DMS 273 (cell line): ENCODE measurements at regions not wholly inside any gene's neighbourhood (a gene's known extent, or its start where the extent isn't known, plus 50 kb on each side); places are given as distances from the start of the nearest gene placed in this dataset.
"Not testable (repeated sequence)": the region's sequence is repeated elsewhere in the genome, so short reads cannot be mapped to it uniquely, and the experiment has no call there.

Experiments
- DNase-seq: peaks from one replicate; lab custom pipeline; 2025; ENCODE audit not compliant: unreplicated experiment; lab: John Stamatoyannopoulos, UW

DNA sequence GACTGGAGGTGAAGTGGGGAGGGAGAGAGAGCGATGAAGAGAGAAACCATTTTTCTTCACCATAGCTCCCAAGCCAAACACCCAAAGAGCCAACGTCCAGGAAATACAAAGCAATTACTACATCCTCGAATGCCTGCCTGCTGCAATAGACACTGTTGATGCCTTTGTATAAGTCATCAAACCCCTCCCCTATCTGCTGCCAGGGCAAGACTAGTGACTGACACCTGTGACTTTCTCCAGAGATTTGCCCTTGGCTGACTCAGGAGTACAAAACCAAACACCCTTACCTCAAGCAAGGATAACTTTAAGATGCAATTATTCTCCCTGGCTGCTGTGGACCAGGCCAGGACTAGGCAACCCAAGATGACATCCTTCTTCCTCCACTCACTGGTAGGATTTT, 81.8 kb upstream of the RASA1 start:
- no peak for DNase-seq

DNA sequence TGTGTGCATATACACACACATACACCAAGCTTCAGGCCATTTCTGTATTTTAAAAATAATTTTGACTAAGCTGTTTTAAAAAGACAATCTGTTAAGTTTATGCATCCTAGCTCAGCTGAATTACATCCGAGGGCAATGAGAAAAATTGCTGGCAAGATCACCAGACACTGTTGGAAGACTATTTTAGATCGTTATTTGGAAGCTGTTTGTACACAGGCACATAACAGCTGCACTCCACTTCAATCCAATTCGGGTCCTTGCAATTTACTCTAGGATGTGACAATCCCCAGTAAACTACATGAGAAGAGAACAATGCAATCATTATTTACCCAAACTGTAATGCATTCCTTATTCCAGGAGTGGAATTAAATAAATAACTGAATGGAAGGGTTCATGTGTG, 79.3 kb upstream of the RASA1 start:
- DNase-seq, result no peak

DNA sequence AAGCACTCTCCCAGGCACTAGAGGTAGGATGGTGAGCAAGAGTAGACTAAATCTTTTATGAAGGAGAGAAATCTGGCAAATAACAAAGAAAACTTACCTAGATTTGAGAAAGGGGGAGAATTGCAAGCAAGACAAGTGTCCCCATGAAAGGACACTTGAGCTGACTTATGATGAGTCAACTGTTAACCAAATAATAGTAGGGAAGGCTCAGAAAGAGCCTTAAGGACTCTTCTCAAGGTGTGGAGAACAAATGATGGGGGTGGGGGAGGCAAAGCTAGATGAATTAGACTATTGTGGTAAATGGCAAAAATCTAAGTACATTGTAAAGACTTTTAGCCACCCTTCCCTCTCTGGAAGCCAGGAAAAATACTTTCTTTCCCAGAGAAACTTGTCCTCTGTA, 77.6 kb upstream of the RASA1 start:
- DNase-seq, result no peak

DNA sequence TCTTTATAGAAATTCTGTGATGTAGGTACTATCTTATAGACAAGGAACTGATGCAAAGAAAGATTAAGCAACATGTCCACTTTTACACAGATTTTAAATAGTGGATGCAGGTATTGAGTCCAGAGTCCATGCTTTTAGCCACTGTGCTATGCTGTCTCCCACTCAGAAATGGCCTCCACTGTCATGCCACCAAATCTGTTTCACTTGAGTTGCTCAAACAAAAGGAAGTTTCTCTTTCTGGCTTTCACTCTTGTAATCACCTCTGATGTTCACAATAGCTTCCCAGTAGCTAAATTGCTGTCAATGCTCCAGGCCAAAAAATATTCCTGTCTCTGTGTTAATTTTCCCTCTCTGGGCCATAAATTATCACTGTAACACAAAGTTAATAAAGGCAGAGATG, 77.0 kb upstream of the RASA1 start:
- no peak for DNase-seq

DNA sequence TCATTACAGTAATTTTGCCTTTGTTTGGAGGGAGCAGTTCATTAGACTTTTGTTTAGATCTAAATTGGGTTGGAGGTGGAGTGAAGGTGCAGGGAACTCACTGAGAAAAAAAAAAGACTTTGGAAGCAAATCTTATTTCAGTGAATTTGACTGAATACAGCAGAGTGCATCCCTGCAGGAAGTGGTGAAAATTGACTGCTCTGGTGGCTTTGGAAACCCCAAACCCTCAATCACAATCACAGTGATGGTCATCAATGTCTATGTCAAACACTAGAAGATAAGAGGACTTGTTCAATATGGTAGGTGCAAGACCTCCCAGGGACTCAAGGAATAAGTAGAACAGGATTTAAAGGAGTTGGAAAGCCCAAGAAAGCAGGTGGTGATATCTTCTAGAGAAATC, 76.0 kb upstream of the RASA1 start:
- DNase-seq, result no peak

DNA sequence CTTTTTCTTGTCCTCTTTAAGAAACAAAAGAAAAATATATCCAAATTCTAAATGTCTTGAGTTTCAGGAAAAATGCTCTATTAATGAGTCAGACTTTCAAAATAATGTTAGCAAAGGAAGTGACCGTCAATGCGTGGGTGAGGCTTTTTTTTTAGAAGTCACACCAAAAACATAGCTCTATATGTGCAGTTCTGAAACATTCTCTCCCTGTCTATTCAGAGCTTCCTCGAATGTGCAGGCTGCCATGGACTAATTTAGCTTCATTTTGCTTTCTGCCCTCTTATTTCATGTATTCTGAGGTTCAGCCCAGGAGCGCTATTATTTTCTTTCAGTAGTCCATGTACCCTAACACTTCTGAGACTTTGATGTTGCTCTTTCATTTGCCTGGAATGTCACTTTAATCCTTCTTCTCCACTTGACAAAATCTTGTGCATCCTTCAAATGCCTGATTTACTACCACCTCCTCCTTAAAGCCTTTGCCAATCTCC, 72.5 kb upstream of the RASA1 start:
- no peak for DNase-seq

DNA sequence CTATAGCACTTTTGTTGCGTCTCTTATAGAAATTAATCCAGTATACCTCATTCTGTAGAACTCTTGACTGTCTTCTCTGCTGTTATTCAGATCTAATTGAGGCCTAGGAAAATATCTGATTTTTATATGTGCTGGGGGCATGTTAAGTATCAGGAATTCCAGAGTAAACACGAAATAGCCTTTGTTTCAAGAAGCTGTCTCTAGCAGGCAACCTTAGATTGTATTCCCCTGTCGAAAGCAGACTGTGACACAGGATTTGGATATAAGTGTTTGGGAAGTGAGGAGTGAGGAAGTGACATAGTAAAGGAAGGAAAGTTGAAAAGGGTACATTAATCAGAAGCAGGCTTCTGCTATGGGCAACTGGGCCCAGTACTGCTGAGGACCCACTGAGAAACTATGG, 72.1 kb upstream of the RASA1 start:
- no peak for DNase-seq

DNA sequence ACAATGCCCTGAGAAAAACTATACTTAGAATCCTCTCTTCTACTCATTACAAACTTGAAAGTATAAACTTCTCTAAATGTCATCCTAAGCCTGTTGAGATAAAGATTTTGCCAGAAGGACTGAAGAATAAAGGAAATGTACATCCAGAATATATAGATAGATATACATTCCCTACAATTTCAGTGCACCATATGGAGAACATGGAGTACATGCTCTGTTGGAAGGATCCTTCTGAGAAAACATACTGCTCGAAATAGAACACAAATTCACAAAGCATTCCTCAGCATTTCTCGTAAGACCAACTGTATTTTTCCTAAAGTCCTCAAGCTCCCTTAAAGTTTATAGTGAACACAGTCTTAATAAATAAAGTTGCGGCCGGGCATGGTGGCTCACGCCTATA, 69.7 kb upstream of the RASA1 start:
- DNase-seq, result no peak

DNA sequence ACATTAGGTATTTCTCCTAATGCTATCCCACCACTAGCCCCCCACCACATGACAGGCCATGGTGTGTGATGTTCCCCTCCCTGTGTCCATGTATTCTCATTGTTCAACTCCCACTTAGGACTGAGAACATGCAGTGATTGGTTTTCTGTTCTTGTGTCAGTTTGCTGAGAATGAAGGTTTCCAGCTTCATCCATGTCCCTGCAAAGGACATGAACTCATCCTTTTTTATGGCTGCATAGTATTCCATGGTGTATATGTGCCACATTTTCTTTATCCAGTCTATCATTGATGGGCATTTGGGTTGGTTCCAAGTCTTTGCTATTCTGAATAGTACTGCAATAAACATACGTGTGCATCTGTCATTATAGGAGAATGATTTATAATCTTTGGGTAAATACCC, 68.4 kb upstream of the RASA1 start:
- DNase-seq, result not testable (repeated sequence)

DNA sequence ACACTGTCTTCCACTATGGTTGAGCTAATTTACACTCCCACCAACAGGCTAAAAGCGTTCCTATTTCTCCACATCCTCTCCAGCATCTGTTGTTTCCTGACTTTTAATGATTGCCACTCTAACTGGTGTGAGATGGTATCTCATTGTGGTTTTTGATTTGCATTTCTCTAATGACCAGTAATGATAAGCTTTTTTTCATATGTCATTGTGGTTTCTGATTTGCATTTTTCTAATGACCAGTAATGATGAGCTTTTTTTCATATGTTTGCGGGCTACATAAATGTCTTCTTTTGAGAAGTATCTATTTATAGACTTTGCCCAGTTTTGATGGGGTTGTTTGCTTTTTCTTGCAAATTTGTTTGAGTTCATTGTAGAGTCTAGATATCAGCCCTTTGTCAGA, 68.0 kb upstream of the RASA1 start:
- not testable (repeated sequence) for DNase-seq

DNA sequence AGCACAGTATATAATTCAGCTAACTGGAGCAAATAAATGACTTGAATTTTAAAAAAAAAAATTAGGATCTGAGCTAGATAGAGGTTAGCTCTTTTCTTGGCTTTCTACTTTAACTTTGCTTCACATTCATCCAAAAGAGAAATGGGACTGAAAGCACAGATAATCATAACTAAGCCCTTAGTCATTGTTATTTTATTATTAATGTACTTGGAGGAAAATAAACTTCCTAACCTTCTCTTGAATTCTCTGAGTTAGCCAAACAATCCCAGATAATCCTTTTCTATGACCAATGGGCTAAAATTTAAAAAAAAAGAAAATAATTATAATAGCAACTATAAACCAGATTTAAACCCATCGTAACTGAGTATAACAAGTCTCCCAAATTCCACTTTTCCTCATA, 57.6 kb upstream of the RASA1 start:
- DNase-seq, result no peak

DNA sequence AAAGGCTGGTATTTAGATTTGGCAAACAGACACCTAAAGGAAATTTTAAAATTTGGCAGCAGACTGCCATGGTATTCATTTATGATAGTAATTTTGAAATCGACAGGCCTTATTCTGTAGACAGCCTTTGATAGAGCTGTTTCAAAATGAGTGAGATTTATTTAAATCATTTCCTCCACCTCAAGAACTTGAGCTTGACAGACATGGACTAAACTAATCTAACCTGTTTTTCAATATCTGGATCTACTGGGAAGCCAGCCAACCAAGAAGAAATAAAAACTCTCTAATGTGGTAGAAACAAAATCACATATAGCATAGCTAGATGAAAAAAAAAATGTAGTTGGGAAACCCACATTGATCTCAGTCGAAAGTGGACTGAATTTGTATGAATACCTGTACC, 56.9 kb upstream of the RASA1 start:
- no peak for DNase-seq

DNA sequence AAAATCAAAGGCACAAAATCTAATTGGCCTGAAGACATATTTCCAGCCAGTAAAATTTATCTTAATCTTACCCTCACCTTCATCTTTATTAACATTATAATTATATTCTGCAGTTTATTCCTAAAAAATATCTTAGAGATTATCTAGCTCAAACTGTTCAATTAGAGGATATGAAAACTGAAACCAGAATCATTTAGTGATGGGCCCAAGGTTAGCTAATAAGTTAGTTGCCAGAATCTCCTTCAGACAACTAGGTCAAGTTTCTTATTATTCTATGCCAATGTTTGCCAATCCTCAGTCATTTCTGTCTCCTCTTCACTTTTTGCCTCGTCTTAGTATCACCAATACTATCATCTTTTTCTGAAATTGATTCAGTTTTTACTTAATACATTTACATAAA, 56.0 kb upstream of the RASA1 start:
- DNase-seq, result no peak

DNA sequence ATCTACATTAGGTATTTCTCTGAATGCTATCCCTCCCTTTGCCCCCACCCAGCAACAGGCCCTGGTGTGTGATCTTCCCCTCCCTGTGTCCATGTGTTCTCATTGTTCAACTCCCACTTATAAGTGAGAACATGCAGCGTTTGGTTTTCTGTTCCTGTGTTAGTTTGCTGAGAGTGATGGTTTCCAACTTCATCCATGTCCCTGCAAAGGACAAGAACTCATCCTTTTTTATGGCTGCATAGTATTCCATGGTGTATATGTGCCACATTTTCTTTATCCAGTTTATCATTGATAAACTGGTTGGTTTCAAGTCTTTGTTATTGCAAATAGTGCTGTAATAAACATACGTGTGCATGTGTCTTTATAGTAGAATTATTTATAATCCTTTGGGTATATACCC, 55.5 kb upstream of the RASA1 start:
- DNase-seq, result not testable (repeated sequence)

DNA sequence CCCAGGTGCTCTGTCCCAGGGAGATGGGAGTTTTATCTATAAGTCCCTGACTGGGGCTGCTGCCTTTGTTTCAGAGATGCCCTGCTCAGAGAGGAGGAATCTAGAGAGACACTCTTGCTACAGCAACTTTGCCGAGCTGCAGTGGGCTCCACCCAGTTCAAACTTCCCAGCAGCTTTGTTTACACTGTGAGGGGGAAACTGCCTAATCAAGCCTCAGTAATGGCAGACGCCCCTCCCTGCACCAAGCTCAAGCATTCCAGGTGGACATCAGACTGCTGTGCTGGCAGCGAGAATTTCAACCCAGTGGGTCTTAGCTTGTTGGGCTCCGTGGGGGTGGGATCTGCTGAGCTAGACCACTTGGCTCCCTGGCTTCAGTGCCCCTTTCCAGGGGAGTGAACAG, 50.2 kb upstream of the RASA1 start:
- DNase-seq, result not testable (repeated sequence)
